Kidney glomerular epithelial cell (primary cell): ENCODE measurements at regions not wholly inside any gene's neighbourhood (a gene's known extent, or its start where the extent isn't known, plus 50 kb on each side); places are given as distances from the start of the nearest gene placed in this dataset.
A peak's percentile ranks its signal among the peaks of the same experiment; 100 is the strongest.

Experiments used
- DNase-seq: peaks from one replicate; lab custom pipeline; 2025; lab: John Stamatoyannopoulos, UW

- no peak for DNase-seq
Measured at GRCh38 chr5:54678737-54679136, 161.2 kb downstream of the SNX18 start.

- no peak for DNase-seq
Measured at GRCh38 chr5:54676481-54677340, 159.2 kb downstream of the SNX18 start.

GRCh38 chr5:54673523-54674225 lies 156.1 kb downstream of the SNX18 start:
- DNase-seq: no peak

GRCh38 chr5:54672871-54673270 lies 155.3 kb downstream of the SNX18 start:
- DNase-seq: no peak

- no peak for DNase-seq
Measured at GRCh38 chr5:54671681-54672080, 154.1 kb downstream of the SNX18 start.

GRCh38 chr5:54671111-54671531 lies 153.6 kb downstream of the SNX18 start:
- DNase-seq: no peak

GRCh38 chr5:54670281-54670680 lies 152.7 kb downstream of the SNX18 start:
- DNase-seq: no peak

- no peak for DNase-seq
Measured at GRCh38 chr5:54669845-54670244, 152.3 kb downstream of the SNX18 start.

- no peak for DNase-seq
Measured at GRCh38 chr5:54669285-54669684, 151.7 kb downstream of the SNX18 start.

- no peak for DNase-seq
Measured at GRCh38 chr5:54668096-54668495, 150.5 kb downstream of the SNX18 start.

GRCh38 chr5:54667136-54667535 lies 149.6 kb downstream of the SNX18 start:
- no peak for DNase-seq

GRCh38 chr5:54663866-54664265 lies 146.3 kb downstream of the SNX18 start:
- DNase-seq: peak; percentile 80

GRCh38 chr5:54661111-54661510 lies 143.6 kb downstream of the SNX18 start:
- no peak for DNase-seq

- DNase-seq: no peak
Measured at GRCh38 chr5:54659700-54660131, 142.2 kb downstream of the SNX18 start.

- DNase-seq: peak; percentile 33
Measured at GRCh38 chr5:54658010-54658409, 140.5 kb downstream of the SNX18 start.

GRCh38 chr5:54656261-54656728 lies 138.7 kb downstream of the SNX18 start:
- DNase-seq: no peak

GRCh38 chr5:54655761-54656160 lies 138.2 kb downstream of the SNX18 start:
- no peak for DNase-seq

- no peak for DNase-seq
Measured at GRCh38 chr5:54655266-54655665, 137.7 kb downstream of the SNX18 start.

GRCh38 chr5:54653956-54654614 lies 136.5 kb downstream of the SNX18 start:
- DNase-seq: no peak

- DNase-seq: peak; percentile 55
Measured at GRCh38 chr5:54651482-54652076, 134.0 kb downstream of the SNX18 start.

GRCh38 chr5:54649041-54649504 lies 131.5 kb downstream of the SNX18 start:
- DNase-seq: no peak
